Lung (tissue), 12 donors: ENCODE measurements at regions not wholly inside any gene's neighbourhood (a gene's known extent, or its start where the extent isn't known, plus 50 kb on each side); places are given as distances from the start of the nearest gene placed in this dataset. TPM values are rescaled to one million over a fixed set of nuclear protein-coding genes. Genes with fewer than 3 reads are reported as not detected.

ENCODE experiments used
- ATAC-seq: fragments of 200-7000 bp; cut with Tn5 transposase; one replicate; pipeline ENCODE4 v1.9.1; 2020; ENCODE audit warnings: moderate number of reproducible peaks; ENCODE audit not compliant: insufficient read depth, low FRiP score
- DNase-seq, 3 donors: peaks; one replicate each; pipeline ENCODE4 v3.0.0-alpha.2; 2013 to 2017
- H3K27ac ChIP-seq, 2 donors: one replicate each; pipeline ENCODE4 v1.5.1; 2013; ENCODE audit warnings: mild to moderate bottlenecking in 2 of 2, moderate library complexity in 2 of 2, control low read depth in 1 of 2, inconsistent platforms in 1 of 2, low read depth in 1 of 2, low read length in 1 of 2
- H3K27me3 ChIP-seq, 3 donors: one replicate each; pipeline ENCODE4 v1.5.1; 2013; ENCODE audit warnings: low read length in 2 of 3; ENCODE audit not compliant: control insufficient read depth in 3 of 3, insufficient read depth in 3 of 3
- H3K36me3 ChIP-seq, 4 donors: one replicate each; pipeline ENCODE4 v1.5.1; 2013; ENCODE audit warnings: low read length in 4 of 4, mild to moderate bottlenecking in 1 of 4, moderate library complexity in 1 of 4; ENCODE audit not compliant: control insufficient read depth in 4 of 4, insufficient read depth in 4 of 4
- H3K4me1 ChIP-seq, 5 donors: one replicate each; pipeline ENCODE4 v1.5.1; 2013; ENCODE audit warnings: low read length in 5 of 5, mild to moderate bottlenecking in 2 of 5, moderate library complexity in 1 of 5; ENCODE audit not compliant: control insufficient read depth in 5 of 5, insufficient read depth in 5 of 5
- H3K4me3 ChIP-seq: one replicate; pipeline ENCODE4 v1.5.1; 2013; ENCODE audit warnings: mild to moderate bottlenecking, control low read depth, moderate library complexity
- H3K9ac ChIP-seq, 2 donors: one replicate each; pipeline ENCODE4 v1.5.1; 2013; ENCODE audit warnings: low read length in 2 of 2, control low read depth in 1 of 2; ENCODE audit not compliant: insufficient read depth in 1 of 2
- H3K9me3 ChIP-seq, 4 donors: one replicate each; pipeline ENCODE4 v1.5.1; 2013; ENCODE audit warnings: low read length in 3 of 4, mild to moderate bottlenecking in 1 of 4, moderate library complexity in 1 of 4; ENCODE audit not compliant: control insufficient read depth in 4 of 4, insufficient read depth in 3 of 4
- WGBS, 2 donors: extraction: QIAGEN DNeasy Blood & Tissue Kit; methylation state at CpG; one replicate each; pipeline ENCODE4 v1.1.7; 2013; 5-methylcytosine and 5-hydroxymethylcytosine counted together
- small RNA-seq: library from RNA; depleted of rRNA; stranded (forward); fragments of <200 nt; gene quantifications from one replicate; pipeline ENCODE3, GENCODE V24; 2014; ENCODE audit warnings: low replicate concordance
- TF ChIP-seq, protein P1 (sequence below): IDR thresholded peaks from 2 replicates; pipeline ENCODE4 v1.5.1; 2012; ENCODE audit warnings: mild to moderate bottlenecking; ENCODE audit errors: control extremely low read depth, extremely low read depth
- donor health status: control.
- donor health status: control.
- donor health status: Bipolar disorder and iron deficiency.
- donor health status: healthy.
- donor health status: DM: yes; HTN: yes; CAD: no.

DNA sequence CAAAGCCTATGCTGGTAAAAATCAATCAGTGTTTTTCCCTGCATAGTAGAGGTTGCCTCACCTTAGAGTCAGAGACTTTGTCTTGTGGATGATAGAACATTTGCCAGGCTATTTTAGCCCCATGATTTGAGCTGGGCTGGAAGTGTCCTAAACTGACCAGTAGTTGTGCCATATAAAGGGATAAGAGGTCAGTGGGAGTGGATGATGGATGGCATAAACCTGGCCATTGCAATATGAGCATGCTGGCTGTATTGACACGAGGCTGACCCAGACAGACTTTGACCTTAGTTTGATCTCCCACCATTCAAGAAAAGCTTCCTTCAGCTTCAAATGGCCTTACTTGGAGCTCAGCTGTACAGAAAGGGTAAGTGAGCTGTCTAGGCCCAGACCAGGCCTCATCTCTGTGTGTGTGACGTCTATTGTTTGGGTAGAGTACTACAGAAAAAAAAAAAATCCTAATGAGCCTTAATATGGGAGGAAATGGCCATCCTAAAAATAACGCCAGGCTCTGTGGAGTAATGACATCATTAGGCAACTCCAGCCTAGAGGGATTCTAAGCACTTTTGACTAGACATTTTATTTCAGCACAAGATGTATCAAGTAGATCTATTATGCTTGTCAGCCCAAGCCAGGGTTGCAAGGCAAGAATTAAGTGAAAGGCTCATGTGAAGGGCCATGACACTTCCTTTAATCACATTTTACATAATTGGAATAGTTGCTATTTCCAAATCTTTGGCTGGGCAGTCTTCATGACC is 51.3 kb upstream of the CADM1 start:
- Histone ChIP-seq H3K9ac (no peak overlapping the region), H3K9me3 (peaks cover 0 to 1% (median 0%) of the 10 kb centered on the region in 4 donors), H3K4me1 (no peaks in the 10 kb centered on the region), H3K27me3 (no peaks in the 10 kb centered on the region), H3K4me3 (no peak overlapping the region), H3K36me3 (no peaks in the 10 kb centered on the region), H3K27ac (no peak overlapping the region)
- WGBS, 2 donors, result 70 to 71% methylated on average over 3 of the region's 3 CpGs
- DNase-seq, result no peak
- TF ChIP-seq, protein P1, sequence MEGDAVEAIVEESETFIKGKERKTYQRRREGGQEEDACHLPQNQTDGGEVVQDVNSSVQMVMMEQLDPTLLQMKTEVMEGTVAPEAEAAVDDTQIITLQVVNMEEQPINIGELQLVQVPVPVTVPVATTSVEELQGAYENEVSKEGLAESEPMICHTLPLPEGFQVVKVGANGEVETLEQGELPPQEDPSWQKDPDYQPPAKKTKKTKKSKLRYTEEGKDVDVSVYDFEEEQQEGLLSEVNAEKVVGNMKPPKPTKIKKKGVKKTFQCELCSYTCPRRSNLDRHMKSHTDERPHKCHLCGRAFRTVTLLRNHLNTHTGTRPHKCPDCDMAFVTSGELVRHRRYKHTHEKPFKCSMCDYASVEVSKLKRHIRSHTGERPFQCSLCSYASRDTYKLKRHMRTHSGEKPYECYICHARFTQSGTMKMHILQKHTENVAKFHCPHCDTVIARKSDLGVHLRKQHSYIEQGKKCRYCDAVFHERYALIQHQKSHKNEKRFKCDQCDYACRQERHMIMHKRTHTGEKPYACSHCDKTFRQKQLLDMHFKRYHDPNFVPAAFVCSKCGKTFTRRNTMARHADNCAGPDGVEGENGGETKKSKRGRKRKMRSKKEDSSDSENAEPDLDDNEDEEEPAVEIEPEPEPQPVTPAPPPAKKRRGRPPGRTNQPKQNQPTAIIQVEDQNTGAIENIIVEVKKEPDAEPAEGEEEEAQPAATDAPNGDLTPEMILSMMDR, result no peak
- ATAC-seq, result no peak

Small RNAs in the stretch of these regions (small RNA-seq; reads per million reads assigned to genes)
- gene AP000770.2 (not detected), gene RF01210 (not detected), gene RPL12P46 (not detected)
